HG03521 (cell line): ENCODE measurements at regions not wholly inside any gene's neighbourhood (a gene's known extent, or its start where the extent isn't known, plus 50 kb on each side); places are given as distances from the start of the nearest gene placed in this dataset.
"Not testable (repeated sequence)": the region's sequence is repeated elsewhere in the genome, so short reads cannot be mapped to it uniquely, and the experiment has no call there.

Experiments
- ATAC-seq: cut with Tn5 transposase; IDR thresholded peaks from one replicate; pipeline ENCODE4 v1.9.1; 2021; ENCODE audit warnings: mild to moderate bottlenecking, moderate library complexity; ENCODE audit not compliant: unreplicated experiment

GRCh38 chr3:144566320-144566719 lies 594.7 kb downstream of the DIPK2A start:
- no peak for ATAC-seq

GRCh38 chr3:144569651-144570050 lies 598.0 kb downstream of the DIPK2A start:
- no peak for ATAC-seq

GRCh38 chr3:144583871-144584270 lies 612.2 kb downstream of the DIPK2A start:
- no peak for ATAC-seq

DNA sequence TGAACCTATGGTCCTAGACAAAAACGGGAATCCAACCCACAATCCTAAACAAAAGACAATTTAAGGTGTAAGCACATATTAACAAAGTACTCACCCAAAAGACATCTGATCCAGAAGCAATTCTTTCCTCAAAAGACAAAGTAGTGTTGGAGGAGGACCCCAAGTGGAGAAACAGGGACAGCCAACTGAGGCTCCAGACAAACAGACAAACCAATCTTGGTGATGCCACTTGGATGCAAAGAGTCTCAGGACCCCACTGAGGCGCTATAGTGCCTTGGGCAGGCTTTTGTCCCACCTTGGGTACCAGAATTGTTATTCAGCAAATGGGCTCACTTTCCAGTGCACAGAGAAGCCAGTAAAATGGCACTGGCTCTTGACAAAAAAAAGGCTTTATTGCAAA lies 613.8 kb downstream of the DIPK2A start:
- ATAC-seq, result no peak

DNA sequence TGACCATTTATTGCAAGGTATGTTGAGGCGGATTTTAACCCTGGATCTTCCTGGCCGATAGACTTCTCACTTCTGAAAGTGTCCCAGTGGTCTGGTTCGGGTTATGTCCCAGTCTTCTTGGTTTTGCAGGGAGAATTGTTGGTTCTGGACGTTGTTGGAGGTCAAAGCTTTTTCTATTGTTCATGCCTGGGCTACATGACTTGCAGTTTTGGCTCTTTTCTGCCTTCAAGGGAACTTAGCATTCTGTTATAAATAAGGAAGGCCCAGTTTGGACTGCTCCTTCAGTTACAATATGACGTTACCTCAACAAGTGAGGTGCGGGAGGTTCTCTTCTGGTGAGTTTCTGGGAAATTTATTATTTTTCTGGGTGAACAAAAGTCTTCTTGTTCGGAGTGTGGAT lies 614.3 kb downstream of the DIPK2A start:
- no peak for ATAC-seq

DNA sequence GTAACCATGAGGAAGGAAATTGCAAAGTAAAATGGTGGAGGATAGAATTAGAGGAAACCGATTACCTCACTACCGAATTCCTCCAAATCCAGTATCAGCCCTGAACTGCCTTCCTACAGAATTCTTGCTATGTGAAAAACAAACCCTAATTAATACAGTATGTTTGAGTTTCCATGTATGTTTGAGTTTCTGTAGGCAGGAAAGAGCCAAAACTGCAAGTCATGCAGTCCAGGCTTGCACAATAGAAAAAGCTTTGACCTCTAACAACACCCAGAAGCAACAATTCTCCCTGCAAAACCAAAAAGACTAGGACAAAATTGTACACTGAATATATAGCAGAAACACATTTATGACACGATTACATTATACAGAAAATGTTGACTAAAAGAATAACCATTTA lies 614.8 kb downstream of the DIPK2A start:
- no peak for ATAC-seq

GRCh38 chr3:144590854-144591253 lies 619.2 kb downstream of the DIPK2A start:
- no peak for ATAC-seq

DNA sequence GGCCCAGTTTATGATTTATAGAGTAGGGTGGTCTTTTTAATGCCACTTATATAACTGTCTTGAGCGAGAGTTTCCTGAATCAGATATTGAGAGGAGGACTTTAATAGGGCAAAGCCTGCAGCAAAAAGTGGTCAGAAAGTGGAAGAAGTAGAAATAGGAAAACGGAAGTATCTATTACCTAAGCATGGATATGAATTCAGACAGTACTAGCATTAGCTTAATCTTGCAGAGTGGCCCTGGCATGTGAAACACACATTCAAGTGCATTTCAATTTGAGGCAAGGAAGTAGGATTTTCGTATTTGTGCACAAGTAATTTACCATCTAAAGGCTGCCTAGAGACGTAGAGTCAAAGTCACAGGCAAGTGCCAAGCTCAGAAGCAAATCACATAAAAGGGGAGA lies 622.3 kb downstream of the DIPK2A start:
- no peak for ATAC-seq

GRCh38 chr3:144620236-144620635 lies 648.6 kb downstream of the DIPK2A start:
- ATAC-seq, result not testable (repeated sequence)

- no peak for ATAC-seq
Observed at GRCh38 chr3:144622845-144623244, 651.2 kb downstream of the DIPK2A start.

DNA sequence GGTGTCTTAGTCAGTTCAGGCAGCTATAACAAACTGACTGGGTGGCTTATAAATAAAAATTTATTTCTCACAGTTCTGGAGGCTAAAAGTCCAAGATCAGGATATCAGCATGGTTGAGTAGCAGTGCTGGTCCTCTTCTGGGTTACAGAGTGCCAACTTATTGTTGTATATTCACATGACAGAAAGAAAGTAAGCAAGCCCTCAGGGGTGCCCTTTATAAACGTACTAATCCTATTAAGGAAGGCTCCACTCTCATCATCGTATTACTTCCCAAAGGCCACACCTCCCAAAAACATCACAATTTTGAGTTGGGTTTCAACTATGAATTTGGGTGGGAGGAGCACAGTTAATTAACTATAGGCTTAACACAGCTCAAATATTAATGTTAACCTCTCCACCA lies 653.0 kb downstream of the DIPK2A start:
- ATAC-seq, result no peak

DNA sequence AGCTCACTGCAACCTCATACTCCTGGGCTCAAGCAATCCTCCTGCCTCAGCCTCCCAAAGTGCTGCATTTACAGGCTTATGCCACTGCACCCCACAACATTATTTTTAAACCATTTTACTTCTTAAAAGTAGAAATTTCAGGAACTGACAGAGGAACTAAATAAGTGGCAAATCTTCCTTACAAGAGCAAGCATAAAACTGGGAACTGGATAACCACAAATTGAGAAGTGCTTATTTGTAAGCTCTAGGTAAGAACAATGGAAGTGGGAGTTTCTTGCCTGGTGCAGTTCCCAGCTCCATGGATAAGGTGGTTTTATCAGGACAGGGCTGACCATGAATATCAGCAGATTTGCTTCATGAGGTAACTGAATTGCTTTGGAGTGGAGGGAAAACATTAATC lies 655.2 kb downstream of the DIPK2A start:
- no peak for ATAC-seq

GRCh38 chr3:144629381-144629780 lies 657.8 kb downstream of the DIPK2A start:
- no peak for ATAC-seq

GRCh38 chr3:144636833-144637232 lies 665.2 kb downstream of the DIPK2A start:
- no peak for ATAC-seq

GRCh38 chr3:144638009-144638408 lies 666.4 kb downstream of the DIPK2A start:
- ATAC-seq, result no peak

DNA sequence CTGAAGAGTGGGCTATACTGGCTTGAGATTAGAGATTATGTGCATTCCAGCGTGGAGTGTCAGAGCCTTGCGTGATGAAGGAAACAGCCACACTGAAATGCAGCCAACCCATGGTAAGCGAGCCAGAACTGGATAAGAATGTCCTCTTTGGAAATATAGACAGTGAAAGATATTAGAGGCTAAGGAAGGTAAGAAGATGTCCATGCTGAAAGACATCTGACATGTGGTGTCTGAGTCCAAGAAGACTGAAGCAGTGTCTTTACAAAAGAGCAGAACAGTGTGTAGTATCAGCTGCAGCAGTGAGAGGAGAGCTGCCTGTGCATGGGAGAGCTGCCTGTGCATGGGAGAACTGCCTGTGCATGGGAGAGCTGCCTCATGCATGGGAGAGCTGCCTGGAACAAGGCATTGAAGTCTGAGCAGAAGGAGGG lies 672.2 kb downstream of the DIPK2A start:
- ATAC-seq, result no peak

- no peak for ATAC-seq
Observed at GRCh38 chr3:144645300-144645699, 673.7 kb downstream of the DIPK2A start.

DNA sequence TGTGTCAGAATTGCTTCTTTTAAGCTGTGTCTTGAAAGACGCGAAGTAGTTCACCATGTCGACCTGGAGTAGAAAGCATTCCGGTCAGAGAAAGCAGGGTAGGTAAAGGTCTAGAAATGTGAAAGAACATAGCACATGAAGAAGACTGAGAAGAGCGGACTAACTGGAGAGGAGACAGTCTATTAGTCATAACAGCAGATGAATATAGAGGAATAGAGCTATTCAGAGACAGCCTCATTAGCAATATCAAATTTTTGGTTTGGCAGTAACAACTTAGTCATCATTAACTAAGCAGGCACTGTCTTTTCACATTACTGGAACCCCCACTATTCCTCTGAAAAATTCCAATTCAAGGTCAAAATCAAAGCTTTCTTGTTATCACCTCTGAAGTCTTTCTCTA lies 678.8 kb downstream of the DIPK2A start:
- ATAC-seq, result no peak

DNA sequence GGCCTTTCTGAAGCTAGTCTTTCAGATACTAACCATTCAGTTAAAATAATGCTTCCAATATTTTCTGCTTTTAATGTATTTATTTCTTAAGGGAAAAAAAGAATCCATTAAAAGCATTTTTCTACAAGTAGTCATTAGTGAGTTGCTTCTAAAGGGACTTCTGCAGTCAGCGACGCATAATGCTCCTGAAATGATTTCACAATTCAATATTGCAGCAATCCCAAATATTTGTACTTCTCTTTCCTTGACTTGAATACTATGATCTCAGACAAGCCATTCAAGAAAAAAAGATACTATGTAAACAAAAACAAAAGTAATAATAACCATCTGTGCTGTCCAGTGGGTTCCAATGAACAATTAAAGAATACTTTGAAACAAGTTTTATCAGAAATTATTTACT lies 681.0 kb downstream of the DIPK2A start:
- no peak for ATAC-seq

DNA sequence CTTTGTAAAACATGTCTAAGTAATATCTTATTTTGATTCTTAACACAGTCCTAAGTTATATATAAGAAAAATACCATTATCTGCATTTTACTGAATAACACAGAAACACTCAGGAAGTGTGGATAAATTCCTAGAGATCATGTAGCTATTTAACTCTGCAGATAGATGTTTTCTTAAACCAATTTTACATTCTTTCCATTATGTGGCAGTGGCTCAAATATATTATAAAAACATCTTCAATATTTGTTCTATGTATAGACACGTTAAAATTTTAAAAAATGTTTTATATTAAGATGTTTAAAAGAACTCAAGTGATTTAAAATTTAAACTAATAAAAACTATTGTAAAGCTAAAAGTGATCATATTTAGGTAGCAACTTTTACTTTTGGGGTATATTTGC lies 683.8 kb downstream of the DIPK2A start:
- no peak for ATAC-seq

GRCh38 chr3:144660186-144660585 lies 688.6 kb downstream of the DIPK2A start:
- no peak for ATAC-seq

DNA sequence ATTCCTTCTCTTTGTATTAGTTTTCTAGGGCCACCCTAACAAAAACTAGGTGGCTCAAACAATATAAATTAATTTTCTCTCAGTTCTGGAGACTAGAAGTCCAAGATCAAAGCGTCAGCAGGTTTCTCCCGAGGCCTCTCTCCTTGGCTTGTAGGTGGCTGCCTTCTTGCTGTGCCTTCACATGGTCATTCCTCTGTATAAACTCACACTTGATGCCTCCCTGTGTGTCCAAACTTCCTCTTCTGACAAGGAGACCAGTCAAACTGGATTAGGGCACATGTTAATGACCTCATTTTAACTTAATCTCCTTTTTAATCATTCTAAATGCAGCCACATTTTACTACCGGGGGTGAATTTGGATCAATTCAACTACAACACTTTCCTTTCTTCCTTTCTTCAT lies 691.1 kb downstream of the DIPK2A start:
- ATAC-seq, result no peak

DNA sequence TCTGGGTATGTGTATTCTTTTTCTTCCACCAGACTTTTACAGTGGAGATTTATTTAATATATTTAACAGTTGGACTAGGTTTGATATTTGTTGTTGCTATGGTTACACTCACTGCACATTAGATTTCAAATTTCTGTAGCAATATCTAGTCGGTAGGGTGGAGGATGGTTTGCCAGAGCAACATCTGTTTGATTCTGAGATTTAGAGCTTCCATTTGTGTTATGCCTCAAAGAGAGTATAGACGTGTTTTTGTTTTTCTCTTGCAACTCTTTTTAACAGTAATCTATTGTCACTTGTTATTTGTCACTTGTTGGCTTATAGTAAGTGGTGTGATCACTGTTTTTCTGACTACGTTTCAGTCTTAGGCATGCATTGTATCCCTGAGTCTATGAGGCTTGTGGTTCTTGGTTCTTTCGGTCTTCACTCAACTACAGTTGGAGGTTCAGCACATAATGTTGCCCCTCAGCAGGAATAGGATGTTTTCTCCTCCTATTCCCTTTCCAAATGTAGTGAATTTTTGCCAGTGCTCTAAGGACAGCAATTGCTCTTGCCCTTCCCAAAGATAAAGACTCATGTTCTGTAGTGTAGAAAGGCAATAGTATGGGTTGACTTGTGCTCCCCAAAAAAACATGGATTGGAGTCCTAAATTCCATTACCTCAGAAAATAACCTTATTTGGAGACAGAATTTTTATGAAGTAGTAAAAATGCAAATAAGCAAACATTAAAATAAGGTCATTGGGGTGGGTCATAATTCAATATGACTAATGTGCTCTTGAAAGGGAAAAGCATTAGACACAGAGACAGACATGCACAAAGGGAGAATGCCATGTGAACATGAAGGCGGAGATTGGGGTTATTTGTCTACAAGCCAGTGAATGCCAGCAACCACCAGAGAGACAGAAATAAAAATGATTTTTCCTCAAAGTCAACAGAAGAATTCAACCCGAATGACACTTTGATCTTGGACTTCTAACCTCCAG lies 692.1 kb downstream of the DIPK2A start:
- ATAC-seq, result no peak
